Bronchial epithelial cell (primary cell): ENCODE measurements at regions not wholly inside any gene's neighbourhood (a gene's known extent, or its start where the extent isn't known, plus 50 kb on each side); places are given as distances from the start of the nearest gene placed in this dataset.
A peak's percentile ranks its signal among the peaks of the same experiment; 100 is the strongest.

ENCODE experiments used
- DNase-seq: peaks from one replicate; pipeline ENCODE4 v3.0.0-alpha.2; 2010; ENCODE audit warnings: low read depth
- FAIRE-seq: peaks from 2 replicates; lab custom pipeline; 2011; peaks lifted over from hg19 to GRCh38; lab: Jason Lieb, UNC
- H3K27me3 ChIP-seq: 2 replicates; pipeline ENCODE4 v1.5.1; 2011; ENCODE audit warnings: low read length; ENCODE audit not compliant: control insufficient read depth, insufficient read depth
- H3K36me3 ChIP-seq: 2 replicates; pipeline ENCODE4 v1.5.1; 2011; ENCODE audit warnings: low read length; ENCODE audit not compliant: control insufficient read depth, insufficient read depth
- H3K4me3 ChIP-seq: 2 replicates; pipeline ENCODE4 v1.5.1; 2011; ENCODE audit warnings: mild to moderate bottlenecking, low read depth, low read length, control low read depth
- CTCF ChIP-seq: IDR thresholded peaks from 2 replicates; pipeline ENCODE4 v1.5.1; 2011; ENCODE audit warnings: mild to moderate bottlenecking, moderate library complexity, low read length, control low read depth, inconsistent platforms; ENCODE audit not compliant: insufficient read depth, severe bottlenecking

GRCh38 chr4:81638698-81639097 is 167.0 kb upstream of the RASGEF1B start:
- no peak for FAIRE-seq
- H3K27me3 ChIP-seq, result peaks cover 2% of the 10 kb centered on the region
- no peak for DNase-seq
- no peak overlapping the region for H3K4me3 ChIP-seq
- H3K36me3 ChIP-seq, result no peaks in the 10 kb centered on the region
- TF ChIP-seq CTCF, result no peak

GRCh38 chr4:81635739-81636138 is 164.0 kb upstream of the RASGEF1B start:
- DNase-seq, result peak; percentile 60
- FAIRE-seq, result peak; percentile 66
- no peak for TF ChIP-seq CTCF
- no peaks in the 10 kb centered on the region for H3K36me3 ChIP-seq
- H3K27me3 ChIP-seq, result no peaks in the 10 kb centered on the region
- H3K4me3 ChIP-seq, result no peak overlapping the region

GRCh38 chr4:81634766-81635549 is 163.3 kb upstream of the RASGEF1B start:
- Histone ChIP-seq H3K36me3 (no peaks in the 10 kb centered on the region), H3K27me3 (no peaks in the 10 kb centered on the region), H3K4me3 (no peak overlapping the region)
- DNase-seq, result peak; percentile 28
- no peak for FAIRE-seq
- TF ChIP-seq CTCF, result no peak

- no peak for TF ChIP-seq CTCF
- FAIRE-seq, result no peak
- H3K4me3 ChIP-seq, result no peak overlapping the region
- no peaks in the 10 kb centered on the region for H3K27me3 ChIP-seq
- no peaks in the 10 kb centered on the region for H3K36me3 ChIP-seq
- no peak for DNase-seq
Observed at GRCh38 chr4:81634165-81634564, 162.5 kb upstream of the RASGEF1B start.

GRCh38 chr4:81632581-81633299 is 161.0 kb upstream of the RASGEF1B start:
- no peak for TF ChIP-seq CTCF
- FAIRE-seq, result peak; percentile 28
- peak; percentile 98 for DNase-seq
- H3K27me3 ChIP-seq, result no peaks in the 10 kb centered on the region
- H3K4me3 ChIP-seq, result no peak overlapping the region
- no peaks in the 10 kb centered on the region for H3K36me3 ChIP-seq
